ENCODE measurements at regions not wholly inside any gene's neighbourhood (a gene's known extent, or its start where the extent isn't known, plus 50 kb on each side); places are given as distances from the start of the nearest gene placed in this dataset.

GRCh38 chr14:49408187-49408933 lies 177.8 kb downstream of the RPS29 start:
- Histone ChIP-seq H3K9me3 (ENCODE audit: severe bottlenecking) (no peaks in the 10 kb centered on the region), H3K4me3 (ENCODE audit: severe bottlenecking) (no peak overlapping the region), H3K27me3 (ENCODE audit: insufficient read depth, poor library complexity, severe bottlenecking) (peaks cover 3% of the 10 kb centered on the region), H3K27ac (ENCODE audit: poor library complexity, severe bottlenecking) (no peak overlapping the region), H3K4me1 (ENCODE audit: insufficient read depth, poor library complexity, severe bottlenecking) (no peaks in the 10 kb centered on the region), H3K36me3 (ENCODE audit: low read depth) (no peaks in the 10 kb centered on the region)
- ATAC-seq (ENCODE audit: low read depth) (no peak), DNase-seq (ENCODE audit: low spot score) (no peak)
- TF ChIP-seq CTCF (IDR thresholded peaks at IDR 0.05; ENCODE audit: poor library complexity, severe bottlenecking) = no peak

GRCh38 chr14:49405291-49405690 lies 180.9 kb downstream of the RPS29 start:
- Histone ChIP-seq H3K27ac (ENCODE audit: poor library complexity, severe bottlenecking) (no peak overlapping the region), H3K27me3 (ENCODE audit: insufficient read depth, poor library complexity, severe bottlenecking) (no peaks in the 10 kb centered on the region), H3K4me3 (ENCODE audit: severe bottlenecking) (no peak overlapping the region), H3K4me1 (ENCODE audit: insufficient read depth, poor library complexity, severe bottlenecking) (no peaks in the 10 kb centered on the region), H3K9me3 (ENCODE audit: severe bottlenecking) (no peaks in the 10 kb centered on the region), H3K36me3 (ENCODE audit: low read depth) (no peaks in the 10 kb centered on the region)
- no peak for TF ChIP-seq CTCF (IDR thresholded peaks at IDR 0.05; ENCODE audit: poor library complexity, severe bottlenecking)
- ATAC-seq (ENCODE audit: low read depth) = peak; percentile 97
- no peak for DNase-seq (ENCODE audit: low spot score)

GRCh38 chr14:49401373-49401772 lies 184.8 kb downstream of the RPS29 start:
- Histone ChIP-seq H3K27ac (ENCODE audit: poor library complexity, severe bottlenecking) (no peak overlapping the region), H3K9me3 (ENCODE audit: severe bottlenecking) (no peaks in the 10 kb centered on the region), H3K27me3 (ENCODE audit: insufficient read depth, poor library complexity, severe bottlenecking) (no peaks in the 10 kb centered on the region), H3K4me3 (ENCODE audit: severe bottlenecking) (no peak overlapping the region), H3K4me1 (ENCODE audit: insufficient read depth, poor library complexity, severe bottlenecking) (no peaks in the 10 kb centered on the region), H3K36me3 (ENCODE audit: low read depth) (no peaks in the 10 kb centered on the region)
- no peak for TF ChIP-seq CTCF (IDR thresholded peaks at IDR 0.05; ENCODE audit: poor library complexity, severe bottlenecking)
- DNase-seq (ENCODE audit: low spot score) (no peak), ATAC-seq (ENCODE audit: low read depth) (no peak)

- H3K36me3 ChIP-seq (ENCODE audit: low read depth) = no peaks in the 10 kb centered on the region
- DNase-seq (ENCODE audit: low spot score) (no peak), ATAC-seq (ENCODE audit: low read depth) (no peak)
- TF ChIP-seq CTCF (IDR thresholded peaks at IDR 0.05; ENCODE audit: poor library complexity, severe bottlenecking) = no peak
- H3K4me1 ChIP-seq (ENCODE audit: insufficient read depth, poor library complexity, severe bottlenecking) = no peaks in the 10 kb centered on the region
- no peaks in the 10 kb centered on the region for H3K9me3 ChIP-seq (ENCODE audit: severe bottlenecking)
- H3K27me3 ChIP-seq (ENCODE audit: insufficient read depth, poor library complexity, severe bottlenecking) = peaks cover 9% of the 10 kb centered on the region
- H3K27ac ChIP-seq (ENCODE audit: poor library complexity, severe bottlenecking) = no peak overlapping the region
- no peak overlapping the region for H3K4me3 ChIP-seq (ENCODE audit: severe bottlenecking)
These were observed 189.4 kb downstream of the RPS29 start for GRCh38 chr14:49396801-49397200.

GRCh38 chr14:49381778-49382177 lies 204.4 kb downstream of the RPS29 start:
- H3K27ac ChIP-seq (ENCODE audit: poor library complexity, severe bottlenecking) = no peak overlapping the region
- no peak for TF ChIP-seq CTCF (IDR thresholded peaks at IDR 0.05; ENCODE audit: poor library complexity, severe bottlenecking)
- H3K4me3 ChIP-seq (ENCODE audit: severe bottlenecking) = no peak overlapping the region
- no peaks in the 10 kb centered on the region for H3K9me3 ChIP-seq (ENCODE audit: severe bottlenecking)
- H3K27me3 ChIP-seq (ENCODE audit: insufficient read depth, poor library complexity, severe bottlenecking) = peaks cover 6% of the 10 kb centered on the region
- H3K36me3 ChIP-seq (ENCODE audit: low read depth) = no peaks in the 10 kb centered on the region
- no peaks in the 10 kb centered on the region for H3K4me1 ChIP-seq (ENCODE audit: insufficient read depth, poor library complexity, severe bottlenecking)
- ATAC-seq (ENCODE audit: low read depth) (no peak), DNase-seq (ENCODE audit: low spot score) (no peak)

All from RWPE2 (cell line).